ENCODE measurements at regions not wholly inside any gene's neighbourhood (a gene's known extent, or its start where the extent isn't known, plus 50 kb on each side); places are given as distances from the start of the nearest gene placed in this dataset.
"Not testable (repeated sequence)": the region's sequence is repeated elsewhere in the genome, so short reads cannot be mapped to it uniquely, and the experiment has no call there.

DNA sequence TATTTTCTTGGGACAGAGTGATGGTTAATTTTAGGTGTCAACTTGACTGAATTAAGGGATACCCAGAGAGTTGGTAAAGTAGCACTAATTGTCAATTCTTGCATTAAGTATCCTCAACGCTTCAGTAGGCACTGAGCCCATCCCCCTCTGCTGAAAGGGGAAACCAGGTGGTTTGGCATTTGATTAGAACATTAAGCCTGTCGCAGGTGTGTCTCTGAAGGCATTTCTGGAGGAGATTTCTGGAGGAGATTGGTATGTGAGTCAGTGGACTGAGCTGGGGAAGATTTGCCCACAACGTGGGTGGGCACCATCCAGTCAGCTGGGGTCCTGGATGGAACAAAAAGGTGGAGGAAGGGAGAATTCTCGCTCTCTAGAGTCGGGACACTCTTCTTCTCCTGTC lies 119.8 kb downstream of the RFX6 start:
- Mint-ChIP-seq H3K9me3 (no peaks in the 10 kb centered on the region), H3K36me3 (ENCODE audit: low read depth) (no peaks in the 10 kb centered on the region), H3K4me3 (no peak overlapping the region), H3K27me3 (ENCODE audit: low read depth, poor library complexity) (peaks cover 3% of the 10 kb centered on the region), H3K27ac (no peak overlapping the region), H3K4me1 (no peaks in the 10 kb centered on the region)
- TF ChIP-seq, protein P1, sequence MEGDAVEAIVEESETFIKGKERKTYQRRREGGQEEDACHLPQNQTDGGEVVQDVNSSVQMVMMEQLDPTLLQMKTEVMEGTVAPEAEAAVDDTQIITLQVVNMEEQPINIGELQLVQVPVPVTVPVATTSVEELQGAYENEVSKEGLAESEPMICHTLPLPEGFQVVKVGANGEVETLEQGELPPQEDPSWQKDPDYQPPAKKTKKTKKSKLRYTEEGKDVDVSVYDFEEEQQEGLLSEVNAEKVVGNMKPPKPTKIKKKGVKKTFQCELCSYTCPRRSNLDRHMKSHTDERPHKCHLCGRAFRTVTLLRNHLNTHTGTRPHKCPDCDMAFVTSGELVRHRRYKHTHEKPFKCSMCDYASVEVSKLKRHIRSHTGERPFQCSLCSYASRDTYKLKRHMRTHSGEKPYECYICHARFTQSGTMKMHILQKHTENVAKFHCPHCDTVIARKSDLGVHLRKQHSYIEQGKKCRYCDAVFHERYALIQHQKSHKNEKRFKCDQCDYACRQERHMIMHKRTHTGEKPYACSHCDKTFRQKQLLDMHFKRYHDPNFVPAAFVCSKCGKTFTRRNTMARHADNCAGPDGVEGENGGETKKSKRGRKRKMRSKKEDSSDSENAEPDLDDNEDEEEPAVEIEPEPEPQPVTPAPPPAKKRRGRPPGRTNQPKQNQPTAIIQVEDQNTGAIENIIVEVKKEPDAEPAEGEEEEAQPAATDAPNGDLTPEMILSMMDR (IDR thresholded peaks at IDR 0.05): no peak
- DNase-seq: no peak

DNA sequence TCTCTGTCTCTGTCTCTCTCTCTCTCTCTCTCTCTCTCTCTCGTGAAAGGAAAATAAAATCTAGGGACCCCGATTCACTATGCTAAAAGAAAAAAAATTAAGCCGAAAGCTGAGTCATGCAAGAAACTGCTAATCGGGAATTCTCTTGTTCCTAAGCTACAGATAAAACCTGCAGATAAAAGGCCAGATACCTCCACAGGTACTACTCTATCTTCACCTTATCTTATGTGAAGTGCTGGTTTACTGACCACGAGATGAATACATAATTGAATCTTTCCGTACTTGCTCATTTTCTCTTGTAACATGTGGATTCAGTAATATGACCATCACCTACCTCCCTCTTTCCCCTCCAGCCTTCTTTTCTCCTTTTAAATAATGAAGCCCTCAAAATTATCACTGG lies 120.5 kb downstream of the RFX6 start:
- Mint-ChIP-seq H3K36me3 (ENCODE audit: low read depth) (no peaks in the 10 kb centered on the region), H3K27ac (peak overlapping the region; percentile 38), H3K4me1 (no peaks in the 10 kb centered on the region), H3K27me3 (ENCODE audit: low read depth, poor library complexity) (peaks cover 3% of the 10 kb centered on the region), H3K4me3 (no peak overlapping the region), H3K9me3 (no peaks in the 10 kb centered on the region)
- TF ChIP-seq, protein P1 (IDR thresholded peaks at IDR 0.05): no peak
- no peak for DNase-seq

DNA sequence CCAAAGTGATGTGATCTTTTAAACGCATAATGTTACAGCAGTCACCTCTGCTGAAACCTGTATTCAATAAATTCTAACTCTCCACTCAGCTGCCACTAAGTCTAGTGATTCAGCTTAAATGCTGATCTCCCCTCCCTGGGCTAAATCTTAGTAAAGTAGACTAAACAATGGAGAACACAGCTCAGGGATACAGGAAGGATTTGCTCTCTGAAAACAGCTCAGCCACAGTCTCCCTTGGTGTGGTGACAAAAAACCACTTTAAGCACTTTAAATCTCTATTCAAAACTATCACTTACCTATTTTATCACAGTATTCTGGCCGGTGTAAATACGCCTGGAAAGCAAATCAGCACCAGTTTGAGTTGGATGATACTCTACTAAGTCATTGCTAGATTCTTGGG lies 130.6 kb downstream of the RFX6 start:
- no peak for DNase-seq
- no peak overlapping the region for H3K4me3 Mint-ChIP-seq
- H3K4me1 Mint-ChIP-seq: no peaks in the 10 kb centered on the region
- peaks cover 4% of the 10 kb centered on the region for H3K9me3 Mint-ChIP-seq
- H3K27ac Mint-ChIP-seq: no peak overlapping the region
- peaks cover 3% of the 10 kb centered on the region for H3K27me3 Mint-ChIP-seq (ENCODE audit: low read depth, poor library complexity)
- no peaks in the 10 kb centered on the region for H3K36me3 Mint-ChIP-seq (ENCODE audit: low read depth)
- TF ChIP-seq, protein P1 (IDR thresholded peaks at IDR 0.05): no peak

DNA sequence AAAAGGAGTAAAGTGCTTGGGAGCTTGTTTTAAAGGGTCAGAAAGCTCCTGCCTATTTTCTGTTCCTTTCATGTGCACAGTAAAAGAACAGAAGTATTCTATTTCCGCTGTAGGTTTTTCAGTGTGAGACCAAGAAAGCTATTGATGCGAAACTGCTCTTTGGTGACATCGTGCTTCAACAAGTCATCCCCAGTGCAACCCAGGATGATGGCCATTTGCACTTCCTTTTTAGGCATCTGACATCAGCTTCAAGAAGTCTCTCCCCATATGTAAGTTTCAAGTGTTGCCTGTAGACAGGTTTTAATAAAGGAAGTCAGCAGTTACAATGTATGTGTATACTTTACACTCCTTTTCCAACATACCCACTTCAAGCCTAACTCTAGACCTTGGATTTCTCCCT lies 131.6 kb downstream of the RFX6 start:
- Mint-ChIP-seq H3K4me3 (no peak overlapping the region), H3K4me1 (no peaks in the 10 kb centered on the region), H3K27me3 (ENCODE audit: low read depth, poor library complexity) (peaks cover 3% of the 10 kb centered on the region), H3K27ac (no peak overlapping the region), H3K9me3 (peaks cover 13% of the 10 kb centered on the region), H3K36me3 (ENCODE audit: low read depth) (no peaks in the 10 kb centered on the region)
- DNase-seq: no peak
- TF ChIP-seq, protein P1 (IDR thresholded peaks at IDR 0.05): no peak

DNA sequence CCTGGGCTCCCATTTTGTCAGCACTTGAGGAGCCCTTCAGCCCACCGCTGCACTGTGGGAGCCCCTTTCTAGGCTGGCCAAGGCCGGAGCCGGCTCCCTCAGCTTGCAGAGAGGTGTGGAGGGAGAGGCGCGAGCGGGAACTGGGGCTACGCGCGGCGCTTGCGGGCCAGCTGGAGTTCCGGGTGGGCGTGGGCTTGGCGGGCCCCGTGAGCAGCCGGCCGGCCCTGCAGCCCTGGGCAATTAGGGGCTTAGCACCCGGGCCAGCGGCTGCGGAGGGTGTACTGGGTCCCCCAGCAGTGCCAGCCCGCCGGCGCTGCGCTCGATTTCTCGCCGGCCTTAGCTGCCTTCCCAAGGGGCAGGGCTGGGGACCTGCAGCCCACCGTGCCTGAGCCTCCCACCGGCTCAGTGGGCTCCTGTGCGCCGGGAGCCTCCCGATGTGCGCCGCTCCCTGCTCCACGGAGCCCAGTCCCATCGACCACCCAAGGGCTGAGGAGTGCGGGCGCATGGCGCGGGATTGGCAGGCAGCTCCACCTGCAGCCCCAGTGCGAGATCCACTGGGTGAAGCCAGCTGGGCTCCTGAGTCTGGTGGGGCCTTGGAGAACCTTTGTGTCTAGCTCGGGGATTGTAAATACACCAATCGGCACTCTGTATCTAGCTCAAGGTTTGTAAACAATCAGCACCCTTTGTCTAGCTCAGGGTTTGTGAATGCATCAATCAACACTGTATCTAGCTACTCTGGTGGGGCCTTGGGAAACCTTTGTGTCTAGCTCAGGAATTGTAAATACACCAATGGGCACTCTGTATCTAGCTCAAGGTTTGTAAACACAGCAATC lies 137.8 kb downstream of the RFX6 start:
- DNase-seq; H3K4me1 Mint-ChIP-seq; H3K27ac Mint-ChIP-seq; H3K36me3 Mint-ChIP-seq (ENCODE audit: low read depth); H3K4me3 Mint-ChIP-seq; H3K27me3 Mint-ChIP-seq (ENCODE audit: low read depth, poor library complexity): not testable (repeated sequence)
- H3K9me3 Mint-ChIP-seq: peaks cover 29% of the 10 kb centered on the region

DNA sequence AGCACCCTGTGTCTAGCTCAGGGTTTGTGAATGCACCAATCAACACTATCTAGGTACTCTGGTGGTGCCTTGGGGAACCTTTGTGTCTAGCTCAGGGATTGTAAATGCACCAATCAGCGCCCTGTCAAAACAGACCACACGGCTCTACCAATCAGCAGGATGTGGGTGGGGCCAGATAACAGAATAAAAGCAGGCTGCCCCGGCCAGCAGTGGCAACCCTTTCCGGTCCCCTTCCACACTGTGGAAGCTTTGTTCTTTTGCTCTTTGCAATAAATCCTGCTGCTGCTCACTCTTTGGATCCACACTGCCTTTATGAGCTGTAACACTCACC lies 138.4 kb downstream of the RFX6 start:
- Mint-ChIP-seq H3K27ac (peak overlapping the region; percentile 21), H3K9me3 (peaks cover 29% of the 10 kb centered on the region)
- not testable (repeated sequence) for DNase-seq; H3K27me3 Mint-ChIP-seq (ENCODE audit: low read depth, poor library complexity); H3K4me3 Mint-ChIP-seq; H3K4me1 Mint-ChIP-seq; H3K36me3 Mint-ChIP-seq (ENCODE audit: low read depth)

DNA sequence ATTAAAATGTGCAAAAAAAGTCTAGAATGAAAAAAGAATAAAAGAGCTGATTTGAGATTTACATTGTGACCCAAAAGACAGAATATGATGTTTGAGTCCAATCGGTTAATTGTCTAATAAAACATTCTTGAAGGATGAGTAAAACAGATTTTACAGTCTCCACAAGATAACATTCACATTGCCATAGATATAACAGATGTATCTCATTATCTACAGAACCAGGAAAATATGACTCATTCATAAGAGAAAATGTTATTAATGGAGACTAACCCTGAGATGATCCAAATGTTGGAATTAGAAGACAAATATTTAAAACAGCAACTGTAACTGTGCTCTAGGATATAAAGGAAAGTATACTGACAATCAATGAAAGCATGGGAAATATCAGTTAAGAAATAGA lies 141.7 kb downstream of the RFX6 start:
- no peak overlapping the region for H3K27ac Mint-ChIP-seq
- TF ChIP-seq, protein P1 (IDR thresholded peaks at IDR 0.05): no peak
- H3K4me1 Mint-ChIP-seq: no peaks in the 10 kb centered on the region
- H3K4me3 Mint-ChIP-seq: no peak overlapping the region
- DNase-seq: no peak
- H3K36me3 Mint-ChIP-seq (ENCODE audit: low read depth): no peaks in the 10 kb centered on the region
- H3K27me3 Mint-ChIP-seq (ENCODE audit: low read depth, poor library complexity): no peaks in the 10 kb centered on the region
- peaks cover 14% of the 10 kb centered on the region for H3K9me3 Mint-ChIP-seq
